HepG2 (cell line): ENCODE measurements at regions not wholly inside any gene's neighbourhood (a gene's known extent, or its start where the extent isn't known, plus 50 kb on each side); places are given as distances from the start of the nearest gene placed in this dataset.

Experiments used
- ATAD3A ChIP-seq: sonication (generic); formaldehyde crosslinking; IDR thresholded peaks from 2 replicates; pipeline ENCODE4 v1.4.0; 2020; ENCODE audit warnings: missing genetic modification reagents
- ATF7 ChIP-seq, 2 experiments: fragments of 450-650 bp in 1 of 2; sonication (generic) in 1 of 2; formaldehyde crosslinking in 1 of 2; IDR thresholded peaks; 2 replicates each; pipeline versions ENCODE4 v1.4.0 to v1.6.1; 2016 to 2020; ENCODE audit warnings: antibody characterized with exemption in 1 of 2, mild to moderate bottlenecking in 1 of 2, missing genetic modification reagents in 1 of 2
- CHCHD3 ChIP-seq: sonication (generic); formaldehyde crosslinking; IDR thresholded peaks from 2 replicates; pipeline ENCODE4 v1.8.0; 2022; ENCODE audit warnings: mild to moderate bottlenecking, missing genetic modification reagents, moderate library complexity
- EHMT2 ChIP-seq: fragments of 200-600 bp; sonication (generic); IDR thresholded peaks from 2 replicates; pipeline ENCODE4 v1.7.0; 2017; ENCODE audit warnings: antibody characterized with exemption, low read depth, low read length, borderline replicate concordance
- FOXP4 ChIP-seq: sonication (generic); formaldehyde crosslinking; IDR thresholded peaks from 2 replicates; pipeline ENCODE4 v1.4.0; 2020; ENCODE audit warnings: missing genetic modification reagents
- GTF3A ChIP-seq: sonication (generic); formaldehyde crosslinking; conservative IDR thresholded peaks from 2 replicates; pipeline ENCODE4 v1.4.0; 2020; ENCODE audit warnings: mild to moderate bottlenecking, missing genetic modification reagents
- HHEX ChIP-seq: IDR thresholded peaks from 2 replicates; pipeline ENCODE4 v1.6.1; 2016; ENCODE audit warnings: control low read depth
- HINFP ChIP-seq: sonication (generic); formaldehyde crosslinking; IDR thresholded peaks from 2 replicates; pipeline ENCODE4 v1.4.0; 2020; ENCODE audit warnings: low read depth, mild to moderate bottlenecking, missing genetic modification reagents
- MEIS2 ChIP-seq: sonication (generic); formaldehyde crosslinking; IDR thresholded peaks from 2 replicates; pipeline ENCODE4 v1.9.0; 2021; ENCODE audit warnings: mild to moderate bottlenecking, missing genetic modification reagents
- NBN ChIP-seq: fragments of 450-650 bp; conservative IDR thresholded peaks from 2 replicates; pipeline ENCODE4 v1.6.1; 2017
- PHF5A ChIP-seq: IDR thresholded peaks from one replicate; pipeline ENCODE4 v1.6.1; 2018; ENCODE audit warnings: low read depth, missing genetic modification reagents; ENCODE audit not compliant: unreplicated experiment
- PREB ChIP-seq: sonication (generic); formaldehyde crosslinking; IDR thresholded peaks from 2 replicates; pipeline ENCODE4 v1.4.0; 2020; ENCODE audit warnings: missing genetic modification reagents
- TOPORS ChIP-seq: sonication (generic); formaldehyde crosslinking; IDR thresholded peaks from 2 replicates; pipeline ENCODE4 v1.8.0; 2023; ENCODE audit warnings: mild to moderate bottlenecking, missing genetic modification reagents
- ZBTB21 ChIP-seq: sonication (generic); formaldehyde crosslinking; IDR thresholded peaks from 2 replicates; pipeline ENCODE4 v1.4.0; 2020; ENCODE audit warnings: missing genetic modification reagents
- ZBTB38 ChIP-seq: sonication (generic); formaldehyde crosslinking; IDR thresholded peaks from 2 replicates; pipeline ENCODE4 v1.5.1; 2020; ENCODE audit warnings: mild to moderate bottlenecking, missing genetic modification reagents
- ZNF10 ChIP-seq: sonication (generic); formaldehyde crosslinking; IDR thresholded peaks from 2 replicates; pipeline ENCODE4 v1.4.0; 2020; ENCODE audit warnings: mild to moderate bottlenecking, low read depth, missing genetic modification reagents, borderline replicate concordance
- ZNF251 ChIP-seq: sonication (generic); formaldehyde crosslinking; IDR thresholded peaks from 2 replicates; pipeline ENCODE4 v1.9.0; 2021; ENCODE audit warnings: mild to moderate bottlenecking, missing genetic modification reagents
- ZNF574 ChIP-seq: sonication (generic); formaldehyde crosslinking; IDR thresholded peaks from 2 replicates; pipeline ENCODE4 v1.4.0; 2020; ENCODE audit warnings: missing genetic modification reagents
- ZNF652 ChIP-seq: IDR thresholded peaks from 2 replicates; pipeline ENCODE4 v1.6.1; 2016; ENCODE audit warnings: low read depth, borderline replicate concordance
- ZNF749 ChIP-seq: sonication (generic); formaldehyde crosslinking; IDR thresholded peaks from 2 replicates; pipeline ENCODE4 v1.8.0; 2022; ENCODE audit warnings: mild to moderate bottlenecking, missing genetic modification reagents, moderate library complexity, borderline replicate concordance
- ZNF772 ChIP-seq: sonication (generic); formaldehyde crosslinking; IDR thresholded peaks from 2 replicates; pipeline ENCODE4 v1.5.0; 2020; ENCODE audit warnings: mild to moderate bottlenecking, missing genetic modification reagents
- ZNF784 ChIP-seq: sonication (generic); formaldehyde crosslinking; IDR thresholded peaks from 2 replicates; pipeline ENCODE4 v1.5.1; 2020; ENCODE audit warnings: missing genetic modification reagents, mild to moderate bottlenecking, borderline replicate concordance

GRCh38 chr10:58967551-58968388, 208.7 kb upstream of the PHYHIPL start (continued):
- TF ChIP-seq ATAD3A (CRISPR knock-in tag) (no peak), ZNF772 (CRISPR knock-in tag) (peak; percentile 43; the same call in 1 of the 2 replicates), EHMT2 (no peak), GTF3A (CRISPR knock-in tag) (no peak), ZBTB21 (no peak), MEIS2 (peak; percentile 57; the same call in 1 of the 2 replicates), TOPORS (CRISPR knock-in tag) (no peak), ZNF652 (no peak), HHEX (CRISPR knock-in tag) (no peak), PREB (CRISPR knock-in tag) (no peak), ZNF749 (no peak), CHCHD3 (no peak), PHF5A (CRISPR knock-in tag) (no peak), HINFP (CRISPR knock-in tag) (peak; percentile 84; the same call in 1 of the 2 replicates), FOXP4 (peak; percentile 76), ZNF10 (CRISPR knock-in tag) (no peak), ZNF251 (CRISPR knock-in tag) (no peak), ATF7 (IDR thresholded peaks at IDR 0.05) (no peak), ATF7 (CRISPR knock-in tag; IDR thresholded peaks at IDR 0.05) (no peak), NBN (no peak), ZBTB38 (peak; percentile 87), ZNF784 (no peak), ZNF574 (CRISPR knock-in tag) (peak; percentile 61; the same call in 1 of the 2 replicates)
